Gastroesophageal sphincter (tissue), 3 donors: ENCODE measurements at regions not wholly inside any gene's neighbourhood (a gene's known extent, or its start where the extent isn't known, plus 50 kb on each side); places are given as distances from the start of the nearest gene placed in this dataset.

Experiments used
- EP300 ChIP-seq: sonication (generic); formaldehyde crosslinking; IDR thresholded peaks from one replicate; pipeline ENCODE4 v1.6.1; 2017; ENCODE audit warnings: antibody characterized with exemption, mild to moderate bottlenecking
- POLR2AphosphoS5 ChIP-seq: sonication (generic); formaldehyde crosslinking; IDR thresholded peaks from one replicate; pipeline ENCODE4 v1.6.1; 2017; ENCODE audit warnings: antibody characterized with exemption
- TF ChIP-seq, protein P1 (sequence below), 4 experiments: fragments of 200-600 bp in 2 of 4; fragments of 450-650 bp in 2 of 4; sonication (generic) in 1 of 4; IDR thresholded peaks; one replicate each; pipeline ENCODE4 v1.5.1; 2017 to 2019; ENCODE audit warnings: antibody characterized with exemption in 4 of 4, mild to moderate bottlenecking in 2 of 4, moderate library complexity in 2 of 4

DNA sequence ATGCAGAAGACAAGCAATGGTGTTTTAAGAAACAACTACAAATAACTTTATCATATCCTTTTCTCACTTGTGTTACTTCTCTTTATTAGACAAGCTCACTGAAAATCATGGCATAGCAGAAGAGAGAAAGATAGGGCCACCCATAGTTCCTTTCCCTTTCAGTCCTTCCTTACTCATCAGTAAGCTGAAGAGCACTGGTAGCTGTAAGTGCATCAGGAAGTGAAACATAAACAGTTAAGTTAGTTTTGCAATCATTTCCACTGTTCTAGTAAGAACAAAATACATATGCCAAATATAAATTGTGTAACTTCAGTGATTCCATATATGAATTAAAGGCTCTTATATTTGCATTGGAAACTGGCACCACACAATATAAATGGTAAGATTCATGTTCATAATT lies 220.1 kb downstream of the HACE1 start:
- TF ChIP-seq, protein P1, sequence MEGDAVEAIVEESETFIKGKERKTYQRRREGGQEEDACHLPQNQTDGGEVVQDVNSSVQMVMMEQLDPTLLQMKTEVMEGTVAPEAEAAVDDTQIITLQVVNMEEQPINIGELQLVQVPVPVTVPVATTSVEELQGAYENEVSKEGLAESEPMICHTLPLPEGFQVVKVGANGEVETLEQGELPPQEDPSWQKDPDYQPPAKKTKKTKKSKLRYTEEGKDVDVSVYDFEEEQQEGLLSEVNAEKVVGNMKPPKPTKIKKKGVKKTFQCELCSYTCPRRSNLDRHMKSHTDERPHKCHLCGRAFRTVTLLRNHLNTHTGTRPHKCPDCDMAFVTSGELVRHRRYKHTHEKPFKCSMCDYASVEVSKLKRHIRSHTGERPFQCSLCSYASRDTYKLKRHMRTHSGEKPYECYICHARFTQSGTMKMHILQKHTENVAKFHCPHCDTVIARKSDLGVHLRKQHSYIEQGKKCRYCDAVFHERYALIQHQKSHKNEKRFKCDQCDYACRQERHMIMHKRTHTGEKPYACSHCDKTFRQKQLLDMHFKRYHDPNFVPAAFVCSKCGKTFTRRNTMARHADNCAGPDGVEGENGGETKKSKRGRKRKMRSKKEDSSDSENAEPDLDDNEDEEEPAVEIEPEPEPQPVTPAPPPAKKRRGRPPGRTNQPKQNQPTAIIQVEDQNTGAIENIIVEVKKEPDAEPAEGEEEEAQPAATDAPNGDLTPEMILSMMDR (IDR thresholded peaks at IDR 0.05): no peak
- no peak for TF ChIP-seq POLR2AphosphoS5
- TF ChIP-seq EP300: no peak
